GM21529 (cell line): ENCODE measurements at regions not wholly inside any gene's neighbourhood (a gene's known extent, or its start where the extent isn't known, plus 50 kb on each side); places are given as distances from the start of the nearest gene placed in this dataset.

Experiments
- ATAC-seq: cut with Tn5 transposase; IDR thresholded peaks from one replicate; pipeline ENCODE4 v1.9.1; 2021; ENCODE audit not compliant: unreplicated experiment

DNA sequence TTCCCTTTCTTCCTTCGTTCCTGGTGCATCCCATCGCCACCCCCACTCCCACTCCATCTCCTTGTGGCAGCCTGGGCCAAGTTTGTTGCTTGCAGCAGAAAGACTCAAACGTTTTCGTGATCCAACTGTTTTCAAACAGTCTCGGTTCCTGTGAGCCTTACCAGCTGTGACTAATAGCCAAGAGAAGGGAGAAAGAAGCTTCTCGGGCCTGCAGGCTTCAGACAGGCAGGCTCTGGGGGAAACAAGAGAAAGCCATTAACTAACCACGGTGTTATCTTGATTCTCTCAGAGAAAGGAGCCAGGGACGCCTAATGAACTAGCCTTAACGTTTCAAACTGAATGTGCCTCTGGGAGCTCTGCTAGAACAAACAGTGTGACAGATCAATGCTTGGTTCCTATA, 742.0 kb downstream of the NR2F2 start:
- no peak for ATAC-seq

DNA sequence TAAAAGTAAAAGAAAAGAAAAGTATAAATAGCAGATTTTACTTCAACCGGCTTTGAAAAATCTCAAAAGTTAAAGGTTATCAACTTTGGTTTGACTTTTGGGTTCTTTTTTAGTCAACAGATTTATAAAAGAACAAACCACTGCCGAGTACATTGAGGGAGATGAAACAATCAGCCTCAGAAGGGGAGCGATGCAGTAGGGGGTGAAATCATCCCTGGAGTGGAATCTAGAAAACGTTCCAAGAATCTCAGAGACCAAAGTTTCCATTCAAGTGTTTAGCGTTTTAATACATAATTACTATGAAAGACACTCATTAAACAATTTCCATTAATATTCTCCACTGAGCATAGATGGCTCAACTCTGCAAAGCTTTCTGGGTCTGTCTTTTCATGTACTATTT, 745.5 kb downstream of the NR2F2 start:
- no peak for ATAC-seq

DNA sequence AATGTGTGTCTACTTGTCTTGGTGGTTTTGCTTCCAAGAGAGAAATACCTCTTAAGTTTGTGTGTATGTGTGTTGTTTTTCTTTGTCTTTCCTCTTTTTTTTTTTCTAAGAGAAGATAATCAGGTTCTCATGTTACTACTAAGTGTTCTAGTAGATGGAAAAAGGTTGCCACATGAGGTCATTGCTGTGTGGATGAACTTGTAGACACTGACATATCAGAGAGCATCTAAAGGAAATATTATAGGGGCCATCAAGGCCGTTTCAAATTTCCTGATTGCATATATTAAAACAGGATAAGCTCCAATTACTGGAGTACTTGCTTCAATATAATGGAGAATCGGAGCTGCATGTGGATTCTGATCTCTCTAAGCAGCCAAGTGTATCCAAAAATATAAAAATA, 747.5 kb downstream of the NR2F2 start:
- ATAC-seq: no peak

DNA sequence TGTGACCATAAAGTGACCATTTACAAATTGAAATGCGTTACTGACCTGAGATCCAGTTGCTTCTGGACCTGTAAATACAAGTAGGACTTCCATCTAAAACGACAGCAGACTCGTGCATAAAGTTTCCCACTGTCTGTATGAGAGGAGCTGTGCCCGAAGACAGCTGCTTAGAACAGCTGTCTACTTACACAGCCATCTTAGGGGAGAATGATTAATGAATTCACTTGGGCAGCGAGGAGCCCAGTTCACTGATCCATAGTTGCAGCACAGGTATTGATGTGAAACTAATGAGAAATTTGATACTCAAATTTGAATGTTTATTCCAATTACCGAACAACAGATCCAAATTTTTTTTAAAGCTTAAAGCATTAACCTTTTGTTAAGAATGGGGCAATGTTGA, 748.1 kb downstream of the NR2F2 start:
- ATAC-seq: no peak

DNA sequence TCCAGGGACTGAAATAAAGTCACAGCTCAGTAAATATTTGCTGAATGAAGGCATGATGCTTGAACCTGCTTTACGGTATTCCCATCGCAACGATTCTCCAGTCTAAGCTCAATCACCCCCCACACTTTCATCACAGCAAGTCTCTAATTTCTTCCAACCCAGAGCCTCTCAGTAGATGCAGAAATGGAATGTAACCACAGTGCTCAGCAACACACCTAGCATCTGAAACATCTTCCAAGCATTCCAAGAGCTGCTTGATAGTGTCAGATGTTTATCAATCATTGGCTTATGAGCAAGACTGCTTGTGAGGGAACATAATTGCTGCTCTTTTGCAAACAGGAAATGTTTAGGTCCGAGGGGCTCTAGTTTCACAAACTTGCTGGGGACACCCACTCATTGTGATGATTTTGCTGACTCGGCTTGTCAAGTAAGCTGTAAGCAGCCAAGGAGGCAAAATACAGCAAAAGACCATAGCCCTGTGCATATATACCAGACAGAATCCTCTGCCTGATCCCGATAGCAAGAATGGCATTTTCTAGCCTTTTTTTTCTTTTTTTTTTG, 751.2 kb downstream of the NR2F2 start:
- no peak for ATAC-seq

DNA sequence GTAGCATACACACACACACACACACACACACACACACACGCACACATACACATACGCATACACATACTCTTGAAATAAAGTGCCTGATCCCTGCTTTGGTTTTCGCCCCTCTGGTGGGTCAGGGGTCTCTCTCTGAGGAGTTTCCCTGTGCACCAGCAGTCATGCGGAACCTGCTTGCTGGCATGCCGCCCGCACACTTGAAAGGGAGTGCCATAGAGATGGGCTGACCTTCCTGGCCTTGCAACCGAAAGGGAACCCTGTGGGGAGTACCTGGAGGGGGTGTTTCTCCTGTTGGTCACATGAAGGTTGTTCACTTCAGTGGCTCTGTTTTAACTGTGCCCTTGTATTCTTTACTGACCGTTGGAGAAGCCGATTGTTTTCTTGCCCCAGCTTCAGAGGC, 752.3 kb downstream of the NR2F2 start:
- ATAC-seq: no peak

DNA sequence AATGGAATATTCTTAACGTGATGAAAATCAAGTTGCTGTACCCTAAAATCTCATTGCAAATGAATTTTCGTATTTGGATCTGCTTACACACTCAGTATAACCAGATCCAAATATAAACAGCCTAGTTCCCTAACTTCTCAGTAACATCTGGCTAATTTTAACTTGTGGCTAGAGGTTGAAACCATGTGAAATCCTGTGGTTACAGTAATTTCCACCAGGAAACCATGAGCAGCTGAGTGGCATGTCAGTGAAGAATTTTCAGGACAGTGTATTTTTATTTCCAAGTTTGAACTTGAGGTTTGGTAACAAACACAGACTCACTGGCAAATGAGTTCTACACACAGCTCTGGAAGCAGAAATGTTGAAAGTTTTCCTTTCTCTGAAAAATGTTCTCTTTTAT, 754.1 kb downstream of the NR2F2 start:
- no peak for ATAC-seq

DNA sequence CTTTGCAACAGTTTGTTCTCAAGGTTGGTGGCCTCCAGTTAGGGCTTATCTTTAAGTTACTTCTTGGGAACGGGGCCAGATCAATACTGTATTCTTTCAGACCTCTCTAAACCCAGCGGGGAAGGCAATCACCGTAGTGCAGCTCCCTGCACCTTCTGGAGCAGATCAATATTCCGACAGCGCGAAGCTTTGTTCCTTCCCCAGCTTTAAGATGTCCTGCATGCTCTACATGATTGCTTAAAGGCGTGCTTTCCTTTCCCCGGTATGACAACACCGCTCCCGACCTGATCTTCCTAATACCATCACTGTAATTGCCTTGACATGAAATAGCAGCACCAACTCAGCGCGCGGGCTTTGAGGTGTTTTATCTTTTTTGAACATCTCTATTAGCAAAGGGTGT, 755.2 kb downstream of the NR2F2 start:
- ATAC-seq: no peak

DNA sequence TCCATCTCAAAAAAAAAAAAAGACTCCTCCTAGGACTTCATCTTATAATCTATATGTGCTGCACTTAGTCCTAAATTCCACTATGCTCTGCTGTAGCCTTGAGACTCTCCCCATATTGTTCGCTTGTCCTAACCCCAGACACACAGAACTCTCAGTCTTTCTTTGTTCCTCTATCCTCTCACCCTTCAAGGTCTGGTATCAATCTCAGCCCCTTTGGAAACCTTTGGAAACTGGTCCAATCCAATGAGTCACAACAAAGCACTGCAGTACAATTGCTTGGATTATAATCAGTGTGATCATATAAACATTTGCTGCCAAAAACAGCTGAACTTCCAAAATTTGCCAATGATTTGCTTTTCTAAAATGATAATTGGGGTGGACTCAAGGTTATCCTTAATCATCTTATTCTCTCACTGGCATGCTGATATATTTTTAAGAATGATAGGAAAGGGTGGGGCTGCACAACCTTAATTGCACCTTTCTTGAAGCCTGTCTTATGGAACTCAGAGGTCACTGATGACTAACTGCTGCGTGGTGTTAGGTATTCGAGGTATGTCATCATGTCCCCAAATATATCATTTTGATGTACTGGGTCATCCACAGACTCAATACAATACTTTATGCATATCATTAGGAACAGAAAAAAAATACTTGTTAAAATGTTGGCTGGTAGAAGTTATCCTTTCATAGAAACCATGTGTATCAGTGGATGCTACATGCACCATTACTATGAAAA, 756.7 kb downstream of the NR2F2 start:
- no peak for ATAC-seq

DNA sequence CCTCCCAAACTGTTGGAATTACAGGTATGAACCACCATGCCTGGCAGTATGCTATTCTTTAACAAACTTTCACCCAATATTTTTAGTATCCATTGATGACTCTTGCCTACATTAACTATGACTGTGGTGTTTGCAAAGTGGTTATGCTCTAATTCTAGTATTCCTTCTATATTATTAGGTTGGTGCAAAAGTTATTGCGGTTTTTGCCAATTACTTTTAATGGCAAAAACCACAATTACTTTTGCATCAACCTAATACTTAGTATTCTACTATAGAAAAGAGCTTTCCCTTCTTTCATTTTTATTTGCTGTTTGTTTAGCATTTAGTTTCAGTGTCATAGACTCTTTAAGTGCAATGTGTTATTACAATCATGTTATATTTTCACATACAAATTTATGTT, 760.6 kb downstream of the NR2F2 start:
- no peak for ATAC-seq

DNA sequence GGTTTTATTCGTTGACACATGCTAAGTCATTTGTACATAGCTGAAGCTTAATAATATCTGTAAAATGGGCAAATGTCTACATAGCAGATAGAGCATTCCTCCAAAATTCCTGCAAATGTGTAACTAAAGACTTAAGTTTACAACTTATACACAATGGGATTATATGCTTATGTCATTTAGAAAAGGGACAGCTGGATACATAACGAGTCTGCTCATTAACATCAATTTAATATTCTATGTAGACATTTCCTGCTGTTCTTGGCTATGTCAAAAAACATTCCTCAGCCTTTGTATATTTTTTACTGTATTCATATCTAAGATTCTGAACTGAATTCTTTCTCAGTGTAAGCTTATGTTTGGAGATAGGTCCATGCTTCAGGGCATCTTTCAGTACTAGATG, 762.2 kb downstream of the NR2F2 start:
- ATAC-seq: no peak

DNA sequence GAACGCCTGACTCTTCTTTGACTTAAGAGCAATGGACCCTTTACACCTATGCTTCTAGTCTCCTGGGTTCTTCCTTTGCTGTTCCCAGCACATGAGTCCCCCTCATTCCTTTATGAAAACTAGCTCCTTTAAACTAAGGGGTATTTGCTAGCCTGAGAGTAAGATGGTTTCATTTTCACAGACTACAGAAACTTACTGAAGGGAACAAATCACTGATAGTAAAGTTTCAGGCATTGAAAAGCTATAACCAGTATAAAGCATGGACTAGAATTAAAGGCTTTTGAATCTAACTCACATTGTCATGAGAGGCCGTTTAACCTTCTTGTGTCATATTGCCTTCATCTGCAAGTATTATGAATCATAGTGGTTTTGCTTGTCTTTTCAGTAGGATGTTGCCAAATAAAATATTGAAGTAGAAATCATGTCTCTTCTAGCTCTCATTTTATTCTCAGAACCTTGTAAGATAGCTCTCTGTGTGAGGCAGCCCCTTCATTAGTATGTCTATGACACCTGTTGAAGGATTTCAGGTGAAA, 765.9 kb downstream of the NR2F2 start:
- ATAC-seq: no peak

DNA sequence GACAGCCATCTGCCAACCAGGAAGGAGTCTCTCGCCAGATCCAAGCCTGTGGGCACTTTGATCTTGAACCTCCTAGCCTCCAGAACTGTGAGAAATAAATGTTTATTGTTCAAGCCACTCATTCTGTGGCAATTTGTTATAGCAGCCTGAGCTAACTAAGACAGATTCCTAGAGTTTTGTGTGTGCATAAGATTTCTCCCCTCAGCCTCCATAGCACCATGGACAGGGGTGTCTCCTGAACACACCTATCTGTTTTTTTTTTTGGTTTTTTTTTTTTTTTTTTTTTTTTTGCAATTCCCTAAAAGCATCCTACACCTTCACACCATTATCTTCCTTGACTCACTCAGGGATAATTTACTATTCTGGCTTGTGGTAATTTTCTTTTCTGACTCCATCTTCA, 768.5 kb downstream of the NR2F2 start:
- ATAC-seq: no peak

DNA sequence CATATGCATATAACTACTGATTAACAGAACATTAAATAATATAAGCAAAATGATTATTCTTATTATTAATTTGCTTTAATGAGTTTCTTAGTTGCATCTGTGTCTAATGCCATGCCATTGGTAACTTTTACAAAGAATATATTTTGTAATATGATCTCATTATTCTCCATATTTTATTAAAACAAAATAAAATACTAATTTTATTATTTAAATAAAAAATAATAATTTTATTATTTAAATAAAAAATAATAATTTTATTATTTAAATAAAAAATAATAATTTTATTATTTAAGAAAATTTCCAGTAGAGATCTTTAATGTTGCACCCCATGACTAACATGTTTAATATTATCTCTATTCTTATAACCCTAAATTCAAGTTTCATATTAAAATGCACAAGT, 771.1 kb downstream of the NR2F2 start:
- ATAC-seq: no peak

DNA sequence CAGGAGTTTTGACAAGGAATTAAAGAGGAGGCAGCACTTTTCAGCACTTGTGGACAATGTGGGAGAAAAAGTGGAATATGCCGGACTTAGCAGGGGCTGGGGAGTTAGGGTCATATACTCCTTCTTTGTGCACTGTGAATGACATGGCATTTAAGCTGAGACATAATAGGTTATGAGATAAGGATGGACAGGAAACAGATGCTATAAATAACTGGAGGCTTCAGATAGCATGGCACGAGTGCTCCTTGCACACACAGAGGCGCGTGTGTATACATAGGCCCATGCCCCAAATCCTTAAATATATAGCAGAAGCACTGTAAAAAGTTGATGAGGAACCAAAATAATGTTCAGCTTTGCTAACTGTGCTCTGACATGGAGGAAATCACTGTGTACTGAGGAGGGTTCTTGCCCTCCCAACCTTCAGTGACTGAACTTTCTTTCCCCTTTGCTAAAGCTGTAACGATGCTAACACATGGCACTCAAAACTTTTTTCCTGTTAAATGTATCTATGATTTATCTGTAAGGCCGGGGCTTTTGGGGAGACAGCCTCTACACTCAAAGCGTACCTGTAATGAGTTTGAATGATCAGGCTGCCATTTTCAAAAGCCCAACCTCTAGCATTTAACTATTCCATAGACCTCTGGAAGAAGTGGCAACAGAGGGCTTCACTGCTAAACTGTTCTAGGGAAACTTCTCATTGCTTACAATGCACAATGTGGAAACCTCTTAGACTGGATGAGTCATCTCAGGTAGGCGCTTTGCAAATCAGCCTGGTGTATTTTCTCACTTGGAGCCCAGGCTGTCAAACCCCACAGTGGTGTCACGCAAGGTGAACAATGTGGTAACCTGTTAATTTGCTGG, 784.6 kb downstream of the NR2F2 start:
- no peak for ATAC-seq

DNA sequence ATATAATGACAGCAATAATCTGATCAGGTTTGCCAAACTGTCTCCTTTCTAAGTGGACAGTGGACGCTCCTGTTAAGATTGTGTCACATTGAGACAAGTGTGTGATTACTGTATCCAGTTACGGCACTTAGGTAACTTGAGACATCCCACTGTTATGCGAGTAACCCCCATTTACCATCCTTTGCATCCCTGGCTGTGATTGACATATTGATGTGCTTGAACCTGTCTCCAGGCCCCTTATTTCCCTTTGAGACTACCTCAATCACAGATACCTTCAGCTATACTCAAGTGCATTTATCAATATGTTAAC, 785.2 kb downstream of the NR2F2 start:
- ATAC-seq: no peak

DNA sequence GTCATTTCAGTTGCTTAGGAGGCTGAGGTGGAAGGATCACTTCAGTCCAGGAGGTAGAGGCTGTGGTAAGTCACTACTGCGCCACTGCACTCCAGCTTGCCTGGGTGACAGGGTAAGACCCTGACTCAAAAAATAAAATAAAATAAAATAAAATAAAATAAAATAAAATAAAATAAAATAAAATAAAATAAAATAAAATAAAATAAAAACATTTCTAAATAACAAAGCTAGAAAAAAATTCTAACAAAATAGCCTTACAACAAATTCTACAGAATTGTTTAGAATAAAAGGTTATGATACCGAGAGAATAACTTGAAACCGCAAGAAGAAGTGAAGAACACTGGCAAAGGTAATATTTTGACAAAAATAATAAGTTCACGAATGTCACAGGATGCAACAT, 794.3 kb downstream of the NR2F2 start:
- no peak for ATAC-seq

DNA sequence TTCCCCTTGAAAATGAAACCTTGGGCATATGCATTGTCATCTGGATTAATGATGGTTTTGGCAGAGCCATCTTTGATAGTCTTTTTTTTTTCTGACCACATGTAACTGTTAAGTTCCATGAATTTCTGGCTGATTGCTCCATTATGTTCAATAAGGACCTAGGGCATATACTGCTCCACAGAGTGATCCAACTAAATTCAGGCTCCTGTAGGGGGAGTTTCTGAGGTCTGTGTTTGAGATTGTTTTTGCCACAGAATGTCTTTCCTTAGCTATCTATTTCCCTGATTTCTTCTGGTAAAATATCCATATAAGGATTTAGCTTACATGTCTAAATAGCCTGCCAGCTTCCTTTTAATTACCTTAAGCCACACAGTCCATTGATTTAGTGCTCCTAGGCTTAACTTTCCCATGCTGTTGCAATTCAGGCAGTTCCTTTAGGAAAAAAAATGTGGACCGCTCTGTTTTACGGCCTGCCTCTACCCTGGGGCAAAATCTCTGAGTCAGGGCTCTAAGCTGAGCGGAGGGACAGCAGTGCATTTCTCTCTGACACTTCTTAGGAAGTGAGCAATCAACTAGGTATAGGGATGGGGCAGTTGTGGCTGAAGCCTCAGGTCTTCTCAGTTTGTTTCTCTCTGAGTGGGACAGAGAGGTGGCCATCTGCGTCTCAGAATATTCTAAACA, 796.2 kb downstream of the NR2F2 start:
- no peak for ATAC-seq

DNA sequence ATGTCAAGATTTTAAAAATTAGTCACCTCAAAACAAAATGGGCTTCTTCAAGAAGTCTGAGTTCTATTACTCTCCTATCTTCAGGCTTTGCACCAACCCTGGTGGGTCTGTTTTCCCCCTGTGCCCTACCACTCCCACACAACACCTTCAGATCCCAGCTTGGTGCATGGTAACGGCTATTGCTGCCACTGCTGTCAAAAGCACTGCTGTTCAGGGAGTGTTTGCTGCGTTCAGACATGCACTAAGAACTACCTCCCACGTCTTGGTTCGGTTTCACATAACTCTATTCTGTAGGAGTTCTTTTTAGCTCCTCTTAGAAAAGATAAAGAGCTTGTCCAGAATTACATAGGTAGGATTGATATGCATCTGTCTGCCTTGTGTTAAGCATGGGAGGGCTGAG, 799.2 kb downstream of the NR2F2 start:
- no peak for ATAC-seq

DNA sequence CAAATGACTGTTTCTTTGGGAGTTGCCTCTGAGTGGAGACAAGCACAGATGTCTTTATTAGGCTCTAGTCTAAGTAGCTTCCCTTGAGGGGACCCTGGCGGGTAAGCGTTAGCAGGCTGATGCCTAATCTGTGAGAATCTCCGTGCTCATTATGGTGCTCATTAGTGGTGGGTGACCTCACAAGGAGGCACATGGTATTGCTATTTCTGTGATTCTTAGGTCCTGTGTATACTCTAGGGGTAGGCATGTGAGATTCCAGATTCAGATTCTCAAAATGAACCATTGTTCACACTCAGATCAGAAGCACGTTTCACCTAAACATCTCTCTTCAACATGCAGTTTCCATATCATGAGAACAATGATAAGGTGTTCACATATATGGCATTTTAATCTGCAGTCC, 809.7 kb downstream of the NR2F2 start:
- no peak for ATAC-seq

DNA sequence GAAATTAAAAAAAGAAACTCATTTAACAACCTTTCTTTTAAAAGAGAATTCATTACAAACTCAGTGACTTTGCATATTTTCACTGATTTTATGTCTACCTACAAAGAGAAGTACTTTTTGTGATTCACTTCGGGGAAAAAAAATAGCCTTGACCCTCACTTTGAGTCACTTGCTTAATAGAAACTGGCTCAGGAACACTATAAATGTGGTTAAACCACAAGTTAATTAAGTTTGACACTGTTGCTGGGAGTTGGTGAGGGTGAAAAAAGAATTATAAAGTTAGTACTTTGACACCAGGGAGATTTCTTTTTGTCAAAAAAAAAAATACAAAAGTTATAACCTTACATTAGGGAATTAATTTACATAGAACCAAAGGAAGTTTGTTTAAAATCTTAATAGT, 810.9 kb downstream of the NR2F2 start:
- ATAC-seq: no peak

DNA sequence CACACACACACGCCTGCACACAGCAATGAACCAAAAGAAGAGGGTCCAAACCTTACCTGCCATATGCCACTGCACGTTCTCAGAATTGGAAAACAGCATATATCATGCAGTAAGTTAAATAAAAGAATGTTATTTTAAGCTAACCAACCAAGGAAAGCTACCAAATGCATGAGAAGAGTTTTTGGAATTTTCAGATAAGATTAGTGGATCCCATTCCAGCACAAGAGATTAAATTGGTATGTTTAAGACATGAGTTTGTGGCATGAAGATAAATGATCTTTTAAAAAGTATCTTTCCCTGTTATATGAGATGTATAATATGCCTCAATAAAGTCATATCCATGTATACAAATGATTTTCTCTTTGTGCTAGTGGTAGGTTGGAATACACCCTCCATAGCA, 811.4 kb downstream of the NR2F2 start:
- no peak for ATAC-seq
